Fibroblast of skin of right quadriceps (primary cell): ENCODE measurements at regions not wholly inside any gene's neighbourhood (a gene's known extent, or its start where the extent isn't known, plus 50 kb on each side); places are given as distances from the start of the nearest gene placed in this dataset.

Source experiments
- DNase-seq: peaks from one replicate; pipeline ENCODE4 v3.0.0-alpha.2; 2013

GRCh38 chr13:95455782-95456181, 96.7 kb upstream of the CLDN10 start:
- DNase-seq: no peak

GRCh38 chr13:95456815-95457214, 95.7 kb upstream of the CLDN10 start:
- no peak for DNase-seq

- no peak for DNase-seq
These were observed 95.2 kb upstream of the CLDN10 start for GRCh38 chr13:95457294-95457693.

GRCh38 chr13:95462801-95463200, 89.7 kb upstream of the CLDN10 start:
- no peak for DNase-seq

GRCh38 chr13:95463531-95463930, 89.0 kb upstream of the CLDN10 start:
- no peak for DNase-seq

- no peak for DNase-seq
These were observed 81.8 kb upstream of the CLDN10 start for GRCh38 chr13:95470574-95471366.

GRCh38 chr13:95471960-95472359, 80.6 kb upstream of the CLDN10 start:
- DNase-seq: no peak

GRCh38 chr13:95474992-95475391, 77.5 kb upstream of the CLDN10 start:
- no peak for DNase-seq

GRCh38 chr13:95477187-95477586, 75.3 kb upstream of the CLDN10 start:
- no peak for DNase-seq

- DNase-seq: no peak
These were observed 72.8 kb upstream of the CLDN10 start for GRCh38 chr13:95479731-95480130.

- DNase-seq: no peak
These were observed 72.4 kb upstream of the CLDN10 start for GRCh38 chr13:95480131-95480545.

- peak; percentile 19 for DNase-seq
These were observed 71.4 kb upstream of the CLDN10 start for GRCh38 chr13:95480791-95481780.

GRCh38 chr13:95484052-95484451, 68.5 kb upstream of the CLDN10 start:
- DNase-seq: no peak

GRCh38 chr13:95485045-95485517, 67.4 kb upstream of the CLDN10 start:
- DNase-seq: no peak

GRCh38 chr13:95485518-95486144, 66.9 kb upstream of the CLDN10 start:
- DNase-seq: no peak

- no peak for DNase-seq
These were observed 60.3 kb upstream of the CLDN10 start for GRCh38 chr13:95492044-95492801.

- DNase-seq: peak; percentile 45
These were observed 58.3 kb upstream of the CLDN10 start for GRCh38 chr13:95494082-95494681.

- no peak for DNase-seq
These were observed 56.0 kb upstream of the CLDN10 start for GRCh38 chr13:95496485-95496884.

GRCh38 chr13:95497381-95497807, 55.1 kb upstream of the CLDN10 start:
- no peak for DNase-seq

GRCh38 chr13:95498886-95499285, 53.6 kb upstream of the CLDN10 start:
- no peak for DNase-seq

- DNase-seq: no peak
These were observed 52.5 kb upstream of the CLDN10 start for GRCh38 chr13:95499811-95500712.
